Heart right ventricle (tissue), 16 donors: ENCODE measurements at regions not wholly inside any gene's neighbourhood (a gene's known extent, or its start where the extent isn't known, plus 50 kb on each side); places are given as distances from the start of the nearest gene placed in this dataset.

Experiments used
- ATAC-seq, 8 donors: fragments of 200-7000 bp; cut with Tn5 transposase; one replicate each; pipeline ENCODE4 v1.9.1; 2020; ENCODE audit warnings: mild to moderate bottlenecking in 8 of 8, moderate library complexity in 8 of 8, moderate number of reproducible peaks in 1 of 8
- DNase-seq, 2 donors: peaks; one replicate each; pipeline ENCODE4 v3.0.0-alpha.2; 2020
- H3K27ac ChIP-seq, 10 donors: fragments of 200-600 bp; sonication (generic) in 2 of 10; one replicate each; pipeline versions ENCODE4 v1.5.0 to v1.8.0; 2020 to 2022; ENCODE audit warnings: mild to moderate bottlenecking in 3 of 10
- H3K27me3 ChIP-seq, 7 donors: fragments of 200-600 bp; one replicate each; pipeline ENCODE4 v1.8.0; 2021 to 2022; ENCODE audit warnings: mild to moderate bottlenecking in 2 of 7
- H3K36me3 ChIP-seq, 9 donors: fragments of 200-600 bp; sonication (generic) in 1 of 9; one replicate each; pipeline versions ENCODE4 v1.5.0 to v1.8.0; 2020 to 2022; ENCODE audit warnings: mild to moderate bottlenecking in 2 of 9
- H3K4me1 ChIP-seq, 9 donors: fragments of 200-600 bp; sonication (generic) in 1 of 9; one replicate each; pipeline versions ENCODE4 v1.5.0 to v1.8.0; 2020 to 2022; ENCODE audit warnings: mild to moderate bottlenecking in 4 of 9
- H3K4me3 ChIP-seq, 10 donors: fragments of 200-600 bp; sonication (generic) in 2 of 10; one replicate each; pipeline versions ENCODE4 v1.5.0 to v1.8.0; 2020 to 2022; ENCODE audit warnings: mild to moderate bottlenecking in 7 of 10, moderate library complexity in 2 of 10
- H3K9me3 ChIP-seq, 11 donors: fragments of 200-600 bp in 10 of 11; sonication (generic) in 2 of 11; one replicate each; pipeline versions ENCODE4 v1.5.0 to v1.8.0; 2013 to 2022; ENCODE audit warnings: mild to moderate bottlenecking in 2 of 11, control low read depth in 1 of 11, moderate library complexity in 1 of 11
- CTCF ChIP-seq, 9 donors: fragments of 200-600 bp; sonication (generic) in 2 of 9; IDR thresholded peaks; one replicate each; pipeline versions ENCODE4 v1.5.0 to v1.8.0; 2021 to 2022; ENCODE audit warnings: antibody characterized with exemption in 9 of 9, mild to moderate bottlenecking in 5 of 9, moderate library complexity in 1 of 9
- WGBS, 2 donors: extraction: QIAGEN DNeasy Blood & Tissue Kit; methylation state at CpG; one replicate each; pipeline ENCODE4 v1.1.7; 2013; ENCODE audit warnings: inconsistent platforms in 1 of 2; 5-methylcytosine and 5-hydroxymethylcytosine counted together
- intact Hi-C, 10 donors: fragments of 100-400 bp; cut with DNase I; formaldehyde crosslinking; loops; one replicate each; pipeline versions ENCODE4 v1.11.1 to v1.14.2; 2022
- donor health status: Arrhythmogenic right ventricular cardiomyopathy.
- donor health status: ischemic (EF 13 %, LVEDD 7.1; RV severe dilation, severe dysfunction).
- donor health status: healthy with polysubstance abuse.
- donor health status: DM: no; HTN: yes; CAD: no.
- donor health status: DM: no; HTN: no; CAD: no.
- donor health status: ischemic (EF 25% LVEDD 6.9; RV normal size, moderate dysfunction).
- donor health status: ischemic (EF 25% LVEDD 5.7; RV mildly dilated, moderate dysfunction).
- donor health status: healthy.
- donor health status: DM: yes; HTN: yes; CAD: no.
- donor health status: Ischemic cardiomyopathy.
- donor health status: ischemic (EF 35%, LVEDD 5.7; RV mildly dilated, moderate dysfunction).
- donor health status: nonischemic (EF 11% LVEDD 7.7; RV severe dilation, severe dysfunction).
- donor health status: DM: yes; HTN: yes; CAD: no.
- donor health status: PGD.
- donor health status: ischemic (EF 29% LVEDD 5.4; RV normal size, mild dysfunction).
- donor health status: nonischemic (EF 23%, LVEDD 6.1; RV moderate dilation, normal function).

DNA sequence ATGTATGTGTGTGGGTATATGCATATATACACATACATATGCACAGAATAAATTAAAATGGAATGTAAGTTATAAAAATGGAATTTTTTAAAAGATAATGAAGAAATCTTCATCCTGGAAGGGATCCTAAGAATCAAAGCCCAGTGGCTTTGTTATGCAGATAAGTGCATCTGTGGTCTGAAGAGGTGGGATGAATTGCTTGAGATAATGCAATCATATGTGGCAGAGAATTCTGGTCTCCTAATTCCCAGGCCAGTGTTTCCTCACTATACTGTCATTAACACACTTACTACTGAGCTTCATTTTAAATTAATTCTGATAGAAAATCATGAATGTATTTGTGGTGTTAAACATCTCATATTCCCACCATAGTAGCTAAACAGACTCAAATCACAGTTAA is 86.7 kb upstream of the PRMT6 start:
- Histone ChIP-seq H3K36me3 (no peaks in the 10 kb centered on the region), H3K27ac (no peak overlapping the region), H3K4me1 (no peaks in the 10 kb centered on the region), H3K27me3 (peaks cover 0 to 3% (median 0%) of the 10 kb centered on the region in 7 donors), H3K4me3 (no peak overlapping the region), H3K9me3 (no peaks in the 10 kb centered on the region)
- ATAC-seq (no peak), DNase-seq (no peak)
- TF ChIP-seq CTCF (IDR thresholded peaks at IDR 0.05) = no peak
- intact Hi-C loops = loop anchor here in 1 of 10 donors (2.0 kb wide), 1 partner anchor 55 kb away; no protein-coding TSS in a partner anchor

- no peaks in the 10 kb centered on the region for H3K36me3 ChIP-seq
- H3K4me3 ChIP-seq = no peak overlapping the region
- no peak overlapping the region for H3K27ac ChIP-seq
- peaks cover 0 to 14% (median 0%) of the 10 kb centered on the region in 11 donors for H3K9me3 ChIP-seq
- DNase-seq (no peak), ATAC-seq (no peak)
- WGBS, 2 donors = 72% methylated on average over 2 of the region's 2 CpGs
- intact Hi-C loops = no loop called here
- H3K4me1 ChIP-seq = no peaks in the 10 kb centered on the region
- H3K27me3 ChIP-seq = peaks cover 0 to 3% (median 0%) of the 10 kb centered on the region in 7 donors
- TF ChIP-seq CTCF (IDR thresholded peaks at IDR 0.05) = no peak
Observed at GRCh38 chr1:106972074-106972473, 84.4 kb upstream of the PRMT6 start.

- H3K4me3 ChIP-seq = no peak overlapping the region
- intact Hi-C loops = no loop called here
- TF ChIP-seq CTCF (IDR thresholded peaks at IDR 0.05) = no peak
- H3K36me3 ChIP-seq = no peaks in the 10 kb centered on the region
- H3K9me3 ChIP-seq = peaks cover 0 to 14% (median 0%) of the 10 kb centered on the region in 11 donors
- 64 to 78% methylated on average over 2 of the region's 2 CpGs for WGBS, 2 donors
- ATAC-seq (no peak), DNase-seq (no peak)
- no peaks in the 10 kb centered on the region for H3K27me3 ChIP-seq
- H3K27ac ChIP-seq = no peak overlapping the region
- H3K4me1 ChIP-seq = no peaks in the 10 kb centered on the region
Observed at GRCh38 chr1:106975944-106976343, 80.5 kb upstream of the PRMT6 start.

DNA sequence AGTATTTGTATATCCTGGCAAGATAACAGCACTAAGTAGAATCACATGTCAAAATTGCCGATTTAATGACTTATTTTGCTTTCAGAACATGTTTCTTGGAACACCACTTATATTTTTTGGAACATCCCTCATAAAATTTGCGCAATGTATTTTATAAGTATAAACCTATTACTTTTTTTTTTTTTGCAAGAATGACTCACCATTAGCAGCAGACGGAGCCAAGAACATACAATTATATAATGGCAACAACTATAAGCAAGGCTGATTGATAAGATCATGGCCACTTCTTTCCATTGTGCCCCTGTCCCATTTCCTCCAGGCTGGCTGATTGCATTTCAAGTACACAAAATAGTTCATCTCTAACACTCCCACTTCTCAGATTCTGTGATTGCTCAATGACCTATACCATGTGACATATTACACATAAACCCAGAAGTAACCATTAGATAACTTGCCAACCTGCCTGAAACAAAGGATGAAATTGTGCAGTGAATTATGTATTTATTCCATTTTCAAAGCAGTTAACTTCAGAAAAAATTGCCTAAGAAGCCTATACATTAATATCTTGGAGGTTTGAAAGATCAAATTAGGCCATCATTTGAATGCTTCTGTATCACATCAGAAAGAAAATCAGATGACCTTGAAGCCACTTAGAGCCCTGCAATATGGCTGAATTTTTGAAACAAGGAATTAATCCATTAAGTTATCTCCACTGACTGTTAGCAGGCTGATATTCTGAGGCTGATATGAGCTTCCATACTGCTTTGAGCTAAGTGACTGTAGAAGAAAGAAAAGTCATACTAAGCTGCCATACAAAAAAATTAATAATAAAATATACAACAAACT is 77.8 kb upstream of the PRMT6 start:
- no peak for DNase-seq
- H3K9me3 ChIP-seq = peaks cover 0 to 14% (median 0%) of the 10 kb centered on the region in 11 donors
- intact Hi-C loops = no loop called here
- no peak overlapping the region for H3K27ac ChIP-seq
- no peaks in the 10 kb centered on the region for H3K4me1 ChIP-seq
- WGBS, 2 donors = 63 to 74% methylated on average over 3 of the region's 3 CpGs
- H3K4me3 ChIP-seq = no peak overlapping the region
- TF ChIP-seq CTCF (IDR thresholded peaks at IDR 0.05) = no peak
- ATAC-seq = no peak
- no peaks in the 10 kb centered on the region for H3K27me3 ChIP-seq
- no peaks in the 10 kb centered on the region for H3K36me3 ChIP-seq
